ENCODE measurements at regions not wholly inside any gene's neighbourhood (a gene's known extent, or its start where the extent isn't known, plus 50 kb on each side); places are given as distances from the start of the nearest gene placed in this dataset.

DNA sequence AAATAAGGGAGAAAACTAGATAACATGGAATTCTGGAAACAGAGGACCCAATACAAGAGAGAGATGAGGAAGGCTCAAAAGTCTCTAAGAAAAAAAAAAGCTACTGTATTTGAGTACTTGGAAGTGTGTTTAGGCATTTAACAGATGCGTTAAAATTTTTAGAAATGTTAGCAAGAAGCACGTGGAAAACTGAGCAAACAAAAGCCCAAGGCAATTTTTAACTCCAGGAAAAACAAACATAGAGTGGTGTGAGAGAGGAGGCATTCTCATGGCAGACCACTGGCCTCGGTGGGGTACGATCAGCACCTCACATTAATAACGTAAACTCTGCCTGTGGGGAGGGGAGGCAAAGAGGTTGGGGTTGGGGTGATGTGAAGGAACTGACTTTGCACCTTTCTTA is 321.4 kb downstream of the GADD45G start:
- POLR2A ChIA-PET = no interaction called here
- Mint-ChIP-seq H3K36me3 (ENCODE audit: low read depth) (no peaks in the 10 kb centered on the region), H3K27me3 (peaks cover 6% of the 10 kb centered on the region), H3K4me1 (peaks cover 7% of the 10 kb centered on the region), H3K4me3 (no peak overlapping the region), H3K27ac (no peak overlapping the region), H3K9me3 (no peaks in the 10 kb centered on the region)
- ATAC-seq (ENCODE audit: low read depth) (no peak), DNase-seq (no peak)
- TF ChIP-seq, protein P1, sequence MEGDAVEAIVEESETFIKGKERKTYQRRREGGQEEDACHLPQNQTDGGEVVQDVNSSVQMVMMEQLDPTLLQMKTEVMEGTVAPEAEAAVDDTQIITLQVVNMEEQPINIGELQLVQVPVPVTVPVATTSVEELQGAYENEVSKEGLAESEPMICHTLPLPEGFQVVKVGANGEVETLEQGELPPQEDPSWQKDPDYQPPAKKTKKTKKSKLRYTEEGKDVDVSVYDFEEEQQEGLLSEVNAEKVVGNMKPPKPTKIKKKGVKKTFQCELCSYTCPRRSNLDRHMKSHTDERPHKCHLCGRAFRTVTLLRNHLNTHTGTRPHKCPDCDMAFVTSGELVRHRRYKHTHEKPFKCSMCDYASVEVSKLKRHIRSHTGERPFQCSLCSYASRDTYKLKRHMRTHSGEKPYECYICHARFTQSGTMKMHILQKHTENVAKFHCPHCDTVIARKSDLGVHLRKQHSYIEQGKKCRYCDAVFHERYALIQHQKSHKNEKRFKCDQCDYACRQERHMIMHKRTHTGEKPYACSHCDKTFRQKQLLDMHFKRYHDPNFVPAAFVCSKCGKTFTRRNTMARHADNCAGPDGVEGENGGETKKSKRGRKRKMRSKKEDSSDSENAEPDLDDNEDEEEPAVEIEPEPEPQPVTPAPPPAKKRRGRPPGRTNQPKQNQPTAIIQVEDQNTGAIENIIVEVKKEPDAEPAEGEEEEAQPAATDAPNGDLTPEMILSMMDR (IDR thresholded peaks at IDR 0.05) = no peak
- CTCF ChIA-PET = interaction anchor here (1.1 kb wide), 1 partner anchor 323 kb away, joined by 3 read pairs; no protein-coding TSS in a partner anchor
- intact Hi-C loops (cut with micrococcal nuclease) = no loop called here

DNA sequence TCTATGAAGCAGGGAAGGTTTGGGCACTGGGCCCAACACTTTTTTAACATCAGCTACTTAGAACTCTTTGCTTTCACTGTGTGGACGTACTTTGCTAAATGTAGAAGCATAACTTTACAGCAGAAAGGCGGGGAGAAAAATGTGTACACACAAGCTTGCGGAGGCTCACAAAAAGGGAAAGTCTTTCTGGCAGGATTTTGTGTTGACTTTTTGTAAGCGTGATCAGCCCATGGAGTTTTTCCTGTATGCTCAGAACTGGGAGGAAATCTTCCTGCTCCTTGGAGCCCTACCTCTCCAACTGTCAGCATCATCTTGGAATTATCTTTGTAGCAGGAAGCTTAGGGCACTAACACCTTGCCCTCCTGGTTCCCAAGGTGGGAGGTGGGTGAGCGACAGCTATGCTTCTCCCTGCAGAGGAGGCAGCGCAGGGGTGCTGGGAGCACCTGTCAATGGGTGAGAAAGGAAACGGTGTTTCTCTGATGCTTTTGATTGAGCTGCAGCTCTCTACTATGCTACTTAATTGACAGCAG is 321.9 kb downstream of the GADD45G start:
- no peak for ATAC-seq (ENCODE audit: low read depth)
- Mint-ChIP-seq H3K9me3 (no peaks in the 10 kb centered on the region), H3K36me3 (ENCODE audit: low read depth) (no peaks in the 10 kb centered on the region), H3K27me3 (peaks cover 6% of the 10 kb centered on the region), H3K27ac (no peak overlapping the region), H3K4me1 (peaks cover 7% of the 10 kb centered on the region), H3K4me3 (no peak overlapping the region)
- CTCF ChIA-PET = no interaction called here
- POLR2A ChIA-PET = no interaction called here
- intact Hi-C loops (cut with micrococcal nuclease) = no loop called here
- TF ChIP-seq, protein P1 (IDR thresholded peaks at IDR 0.05) = no peak
- DNase-seq = no peak

DNA sequence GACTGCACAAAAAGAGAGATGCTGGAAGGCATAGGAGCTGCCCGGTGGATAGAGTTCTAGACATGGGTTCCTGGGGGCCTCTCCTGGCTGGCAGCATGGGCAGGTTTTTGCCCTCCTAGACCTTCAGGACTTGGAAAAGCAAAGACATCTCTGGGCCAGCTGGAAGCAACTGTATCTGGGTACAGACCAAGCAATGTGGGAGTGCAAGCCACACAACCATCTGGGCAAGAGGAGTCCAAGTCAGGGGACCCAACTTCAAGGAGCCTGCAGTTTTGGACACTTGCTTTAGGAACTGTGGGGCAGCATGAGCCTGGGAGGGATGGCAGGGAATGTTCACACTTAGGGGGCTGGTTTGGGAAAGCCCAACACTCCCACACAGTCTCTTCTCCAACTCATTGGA is 323.3 kb downstream of the GADD45G start:
- H3K9me3 Mint-ChIP-seq = no peaks in the 10 kb centered on the region
- no peak for DNase-seq
- H3K4me1 Mint-ChIP-seq = peaks cover 7% of the 10 kb centered on the region
- no peak overlapping the region for H3K27ac Mint-ChIP-seq
- intact Hi-C loops (cut with micrococcal nuclease) = no loop called here
- peaks cover 6% of the 10 kb centered on the region for H3K27me3 Mint-ChIP-seq
- TF ChIP-seq, protein P1 (IDR thresholded peaks at IDR 0.05) = no peak
- no peaks in the 10 kb centered on the region for H3K36me3 Mint-ChIP-seq (ENCODE audit: low read depth)
- H3K4me3 Mint-ChIP-seq = no peak overlapping the region
- CTCF ChIA-PET = interaction anchor here (1.1 kb wide), 1 partner anchor 330 kb away, joined by 3 read pairs; no protein-coding TSS in a partner anchor
- ATAC-seq (ENCODE audit: low read depth) = no peak
- POLR2A ChIA-PET = no interaction called here

DNA sequence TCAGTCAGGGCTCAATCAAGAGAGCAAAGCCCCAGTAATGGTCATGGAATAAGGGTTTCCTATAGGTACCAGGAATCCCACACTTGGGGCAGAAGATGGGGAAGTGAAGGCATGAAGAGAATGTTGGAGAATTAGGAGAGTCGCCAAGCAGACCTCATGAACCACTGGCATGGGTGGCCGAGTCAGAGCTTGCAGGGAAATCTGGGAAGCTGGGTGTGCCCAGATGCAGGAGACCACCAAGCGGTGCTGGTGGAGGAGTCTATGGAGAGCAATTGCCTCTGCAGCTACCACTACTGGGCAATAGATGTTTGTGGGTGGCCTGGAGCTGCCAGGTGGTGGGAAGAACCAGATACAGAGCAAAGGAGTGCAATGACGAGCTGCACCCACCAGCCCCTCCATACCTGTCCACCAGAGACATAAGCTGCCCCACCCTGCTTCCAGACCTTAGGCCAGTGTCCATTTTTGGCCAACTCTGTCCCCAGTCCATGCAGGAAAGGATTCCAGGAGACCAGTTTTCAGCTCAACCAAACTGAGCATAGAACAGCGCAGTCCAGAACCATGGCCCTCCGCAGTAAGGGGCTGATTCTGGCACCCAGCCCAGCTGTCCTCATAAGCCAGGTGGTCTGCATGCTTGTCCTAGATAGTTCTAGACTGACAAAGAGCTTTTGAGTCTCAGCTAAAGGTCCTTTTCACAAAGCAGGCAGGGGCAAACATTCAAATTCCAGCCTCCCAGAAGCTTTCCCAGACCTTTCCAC is 323.9 kb downstream of the GADD45G start:
- DNase-seq = no peak
- intact Hi-C loops (cut with micrococcal nuclease) = no loop called here
- Mint-ChIP-seq H3K9me3 (no peaks in the 10 kb centered on the region), H3K27me3 (peaks cover 6% of the 10 kb centered on the region), H3K4me3 (no peak overlapping the region), H3K4me1 (peaks cover 7% of the 10 kb centered on the region), H3K27ac (no peak overlapping the region), H3K36me3 (ENCODE audit: low read depth) (no peaks in the 10 kb centered on the region)
- ATAC-seq (ENCODE audit: low read depth) = no peak
- POLR2A ChIA-PET = interaction anchor here (0.7 kb wide), 1 partner anchor 240 kb away, joined by 6 read pairs; no protein-coding TSS in a partner anchor
- TF ChIP-seq, protein P1 (IDR thresholded peaks at IDR 0.05) = no peak
- CTCF ChIA-PET = interaction anchor here (1.1 kb wide), 1 partner anchor 331 kb away, joined by 3 read pairs; no protein-coding TSS in a partner anchor

DNA sequence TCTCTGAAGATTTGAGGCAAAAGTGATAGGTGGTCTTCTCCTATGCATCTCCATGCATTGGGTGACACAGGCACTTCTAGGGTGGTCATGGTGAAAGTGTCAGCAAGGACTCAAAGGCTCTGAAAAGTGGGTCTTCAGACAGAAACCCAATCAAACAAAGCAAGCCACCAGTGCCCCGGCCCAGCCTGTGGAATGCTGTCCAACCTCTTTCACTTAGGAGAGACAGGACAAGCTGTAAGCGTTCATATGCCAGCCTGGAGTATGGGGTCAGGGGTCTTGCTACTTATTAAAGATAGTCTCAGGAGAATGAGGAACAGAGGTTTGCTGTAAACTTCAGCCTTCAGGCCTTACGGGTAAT is 324.5 kb downstream of the GADD45G start:
- POLR2A ChIA-PET = interaction anchor here (0.7 kb wide), 1 partner anchor 240 kb away, joined by 6 read pairs; no protein-coding TSS in a partner anchor
- Mint-ChIP-seq H3K36me3 (ENCODE audit: low read depth) (no peaks in the 10 kb centered on the region), H3K27me3 (peaks cover 6% of the 10 kb centered on the region), H3K4me1 (peaks cover 2% of the 10 kb centered on the region), H3K4me3 (no peak overlapping the region), H3K27ac (no peak overlapping the region), H3K9me3 (no peaks in the 10 kb centered on the region)
- DNase-seq = no peak
- TF ChIP-seq, protein P1 (IDR thresholded peaks at IDR 0.05) = no peak
- intact Hi-C loops (cut with micrococcal nuclease) = no loop called here
- CTCF ChIA-PET = no interaction called here
- no peak for ATAC-seq (ENCODE audit: low read depth)

Measured in activated B cell treated with CpG ODN at 0.5 μM for 24 hours (primary cell).